NB4 (cell line): ENCODE measurements at regions not wholly inside any gene's neighbourhood (a gene's known extent, or its start where the extent isn't known, plus 50 kb on each side); places are given as distances from the start of the nearest gene placed in this dataset.

Experiments
- DNase-seq: peaks from one replicate; pipeline ENCODE4 v3.0.0; 2010; ENCODE audit warnings: low read depth
- H3K4me3 ChIP-seq: one replicate; pipeline ENCODE4 v1.5.1; 2011; ENCODE audit warnings: mild to moderate bottlenecking, low read depth, low read length, moderate library complexity
- MYC ChIP-seq: IDR thresholded peaks from 2 replicates; pipeline ENCODE4 v1.6.1; 2011; ENCODE audit warnings: low read depth, low read length
- POLR2A ChIP-seq: IDR thresholded peaks from 2 replicates; pipeline ENCODE4 v1.6.1; 2011; ENCODE audit warnings: mild to moderate bottlenecking; ENCODE audit not compliant: insufficient read length; ENCODE audit errors: extremely low read depth
- TF ChIP-seq, protein P1 (sequence below): IDR thresholded peaks from one replicate; pipeline ENCODE4 v1.5.1; 2012; ENCODE audit warnings: low read depth, low read length
- TF ChIP-seq, protein P2 (sequence below): IDR thresholded peaks from 2 replicates; pipeline ENCODE4 v1.6.1; 2011; ENCODE audit warnings: low read depth, low read length

DNA sequence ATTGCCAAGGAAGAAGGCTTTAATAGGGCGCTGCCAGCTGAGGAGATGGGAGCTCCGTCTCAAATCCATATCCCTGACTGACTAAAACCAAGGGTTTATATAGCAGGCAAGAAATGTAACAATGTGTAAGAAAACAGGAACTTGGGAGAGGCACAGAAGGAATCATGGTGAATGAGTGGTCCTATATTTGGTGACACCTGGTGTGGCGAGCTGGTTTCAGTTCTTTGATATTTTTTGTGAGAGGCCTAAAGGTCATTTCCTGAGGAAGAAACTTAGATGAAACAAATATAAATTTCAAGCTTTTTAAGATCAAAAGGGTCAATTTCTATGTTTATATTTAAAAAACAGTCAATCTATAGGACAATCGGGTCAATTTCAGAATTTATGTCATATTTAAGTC, 826.3 kb downstream of the SLITRK6 start:
- DNase-seq = no peak
- no peak for TF ChIP-seq MYC
- TF ChIP-seq, protein P1, sequence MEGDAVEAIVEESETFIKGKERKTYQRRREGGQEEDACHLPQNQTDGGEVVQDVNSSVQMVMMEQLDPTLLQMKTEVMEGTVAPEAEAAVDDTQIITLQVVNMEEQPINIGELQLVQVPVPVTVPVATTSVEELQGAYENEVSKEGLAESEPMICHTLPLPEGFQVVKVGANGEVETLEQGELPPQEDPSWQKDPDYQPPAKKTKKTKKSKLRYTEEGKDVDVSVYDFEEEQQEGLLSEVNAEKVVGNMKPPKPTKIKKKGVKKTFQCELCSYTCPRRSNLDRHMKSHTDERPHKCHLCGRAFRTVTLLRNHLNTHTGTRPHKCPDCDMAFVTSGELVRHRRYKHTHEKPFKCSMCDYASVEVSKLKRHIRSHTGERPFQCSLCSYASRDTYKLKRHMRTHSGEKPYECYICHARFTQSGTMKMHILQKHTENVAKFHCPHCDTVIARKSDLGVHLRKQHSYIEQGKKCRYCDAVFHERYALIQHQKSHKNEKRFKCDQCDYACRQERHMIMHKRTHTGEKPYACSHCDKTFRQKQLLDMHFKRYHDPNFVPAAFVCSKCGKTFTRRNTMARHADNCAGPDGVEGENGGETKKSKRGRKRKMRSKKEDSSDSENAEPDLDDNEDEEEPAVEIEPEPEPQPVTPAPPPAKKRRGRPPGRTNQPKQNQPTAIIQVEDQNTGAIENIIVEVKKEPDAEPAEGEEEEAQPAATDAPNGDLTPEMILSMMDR = no peak
- no peak for TF ChIP-seq POLR2A
- TF ChIP-seq, protein P2, sequence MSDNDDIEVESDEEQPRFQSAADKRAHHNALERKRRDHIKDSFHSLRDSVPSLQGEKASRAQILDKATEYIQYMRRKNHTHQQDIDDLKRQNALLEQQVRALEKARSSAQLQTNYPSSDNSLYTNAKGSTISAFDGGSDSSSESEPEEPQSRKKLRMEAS = no peak
- no peak overlapping the region for H3K4me3 ChIP-seq

DNA sequence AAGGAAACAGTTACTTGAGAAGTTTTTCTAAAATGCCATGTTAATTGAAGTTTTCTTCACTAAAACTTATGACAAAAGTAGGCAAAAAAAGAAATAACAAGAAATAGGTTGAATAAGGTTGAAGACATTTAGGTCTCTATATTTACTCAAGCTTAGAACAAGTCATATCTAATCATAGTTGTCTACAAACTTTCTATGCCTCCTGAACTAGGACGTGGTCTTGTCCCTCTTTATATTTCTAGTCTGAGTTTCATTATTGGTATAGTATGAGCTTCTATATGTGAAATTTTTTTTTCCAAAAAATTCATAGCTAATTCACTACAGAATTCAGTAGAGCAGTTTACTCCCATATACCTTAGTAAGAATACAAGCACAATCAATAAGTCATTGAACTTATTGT, 836.4 kb downstream of the SLITRK6 start:
- DNase-seq = no peak
- TF ChIP-seq POLR2A (no peak), MYC (no peak)
- TF ChIP-seq, protein P2 = no peak
- TF ChIP-seq, protein P1 = no peak
- H3K4me3 ChIP-seq = no peak overlapping the region

DNA sequence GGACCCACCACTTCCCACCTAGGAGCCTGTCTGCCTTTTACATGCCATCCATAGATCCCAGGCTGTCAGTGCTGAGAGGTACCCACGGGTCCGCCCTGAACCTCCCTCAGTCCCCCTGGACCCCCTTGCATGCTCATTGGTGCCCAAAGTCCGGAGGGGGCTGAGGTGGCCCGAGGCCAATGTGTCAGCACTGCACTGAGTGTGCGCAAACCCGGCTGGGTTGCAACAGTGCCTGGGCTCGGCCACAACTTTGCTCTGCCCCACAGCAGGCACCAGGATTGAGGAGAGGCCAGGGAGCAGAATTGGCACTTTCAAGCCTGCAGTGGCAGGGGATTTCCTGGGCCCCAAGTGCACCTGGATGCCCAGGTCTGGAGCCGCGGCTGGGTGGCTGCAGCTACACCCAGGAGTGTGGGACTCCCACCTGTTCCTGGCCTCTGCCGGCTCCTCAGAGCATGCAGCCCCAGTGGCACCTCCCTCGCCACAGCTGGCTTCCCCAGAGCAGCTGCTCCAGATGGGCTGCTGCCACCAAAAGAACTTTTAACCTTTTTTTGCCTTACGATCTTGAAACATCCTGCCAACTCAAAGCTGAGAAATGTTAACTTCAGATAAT, 837.0 kb downstream of the SLITRK6 start:
- TF ChIP-seq, protein P2 = no peak
- TF ChIP-seq, protein P1 = no peak
- no peak for TF ChIP-seq MYC
- no peak for TF ChIP-seq POLR2A
- H3K4me3 ChIP-seq = no peak overlapping the region
- DNase-seq = no peak

DNA sequence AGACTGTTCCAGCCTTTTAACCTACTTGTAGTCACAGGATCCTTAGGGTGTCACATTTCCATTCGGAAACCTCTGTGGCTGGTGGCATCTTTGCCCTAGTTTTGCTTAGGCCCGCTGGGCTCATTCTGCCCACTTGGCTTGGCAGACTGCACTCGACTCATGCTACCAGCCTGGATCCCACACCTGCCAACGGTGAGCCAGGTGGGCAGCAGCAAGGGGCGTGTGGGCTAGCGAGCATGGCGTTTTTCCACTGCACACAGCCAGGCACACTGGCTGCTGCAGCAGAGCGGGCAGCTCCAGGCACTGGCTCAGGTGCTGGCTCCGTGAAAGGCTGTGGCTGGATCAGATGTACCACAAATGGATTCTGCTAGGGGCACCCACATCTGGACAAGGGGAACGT, 838.2 kb downstream of the SLITRK6 start:
- no peak for DNase-seq
- no peak overlapping the region for H3K4me3 ChIP-seq
- TF ChIP-seq, protein P1 = no peak
- TF ChIP-seq, protein P2 = no peak
- TF ChIP-seq POLR2A (no peak), MYC (no peak)

DNA sequence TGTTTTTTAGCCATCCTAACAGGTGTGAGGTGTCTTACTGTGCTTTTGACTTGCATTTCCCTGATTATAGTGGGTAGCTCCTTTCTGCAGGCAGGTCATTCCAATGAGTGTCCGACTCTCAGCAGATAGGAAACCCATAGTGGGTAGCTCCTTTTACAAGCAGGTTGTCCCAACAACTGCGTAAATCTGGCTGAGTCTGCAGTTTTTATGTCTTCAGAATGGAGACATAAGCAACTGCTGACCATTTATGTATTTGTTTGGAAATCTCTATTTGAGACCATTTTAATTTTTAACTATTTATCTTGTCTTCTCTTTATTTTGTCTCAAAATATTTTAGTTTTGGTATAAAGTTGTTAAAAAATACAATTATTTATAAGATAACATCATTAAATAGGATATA, 839.4 kb downstream of the SLITRK6 start:
- no peak for DNase-seq
- TF ChIP-seq MYC (no peak), POLR2A (no peak)
- TF ChIP-seq, protein P2 = no peak
- TF ChIP-seq, protein P1 = no peak
- no peak overlapping the region for H3K4me3 ChIP-seq
